Ascending aorta (tissue), 2 donors: ENCODE measurements at regions not wholly inside any gene's neighbourhood (a gene's known extent, or its start where the extent isn't known, plus 50 kb on each side); places are given as distances from the start of the nearest gene placed in this dataset.

ENCODE experiments used
- DNase-seq, 2 donors: peaks; one replicate each; pipeline ENCODE4 v3.0.0-alpha.2; 2019; ENCODE audit warnings: low spot score in 2 of 2
- H3K27ac ChIP-seq, 2 donors: fragments of 200-600 bp; sonication (generic); one replicate each; pipeline ENCODE4 v1.5.1; 2016 to 2017; ENCODE audit warnings: mild to moderate bottlenecking in 1 of 2
- H3K27me3 ChIP-seq: fragments of 200-600 bp; sonication (generic); one replicate; pipeline ENCODE4 v1.5.1; 2017
- H3K36me3 ChIP-seq, 2 donors: fragments of 200-600 bp; sonication (generic); one replicate each; pipeline ENCODE4 v1.5.1; 2016
- H3K4me1 ChIP-seq, 2 donors: fragments of 200-600 bp; sonication (generic); one replicate each; pipeline ENCODE4 v1.5.1; 2016 to 2017; ENCODE audit warnings: mild to moderate bottlenecking in 1 of 2
- H3K4me3 ChIP-seq, 2 donors: fragments of 200-600 bp; sonication (generic); one replicate each; pipeline ENCODE4 v1.5.1; 2016 to 2017; ENCODE audit warnings: mild to moderate bottlenecking in 1 of 2
- H3K9me3 ChIP-seq, 2 donors: fragments of 200-600 bp; sonication (generic); one replicate each; pipeline ENCODE4 v1.5.1; 2016
- CTCF ChIP-seq, 3 experiments: fragments of 200-600 bp in 2 of 3; fragments of 450-650 bp in 1 of 3; sonication (generic) in 2 of 3; IDR thresholded peaks; one replicate each; pipeline ENCODE4 v1.5.1; 2016 to 2019; ENCODE audit warnings: antibody characterized with exemption in 3 of 3, mild to moderate bottlenecking in 1 of 3, moderate library complexity in 1 of 3
- intact Hi-C: fragments of 100-400 bp; cut with DNase I; formaldehyde crosslinking; loops from one replicate; pipeline ENCODE4 v1.15.1; 2023

GRCh38 chr2:122094557-122094956, 339.1 kb downstream of the TSN start:
- DNase-seq = no peak
- Histone ChIP-seq H3K27me3 (no peaks in the 10 kb centered on the region), H3K4me3 (no peak overlapping the region), H3K9me3 (no peaks in the 10 kb centered on the region), H3K4me1 (no peaks in the 10 kb centered on the region), H3K36me3 (no peaks in the 10 kb centered on the region), H3K27ac (no peak overlapping the region)
- TF ChIP-seq CTCF (IDR thresholded peaks at IDR 0.05) = no peak
- intact Hi-C loops = no loop called here

GRCh38 chr2:122096761-122097160, 341.3 kb downstream of the TSN start:
- no peak for DNase-seq
- no peaks in the 10 kb centered on the region for H3K9me3 ChIP-seq
- no peaks in the 10 kb centered on the region for H3K27me3 ChIP-seq
- no peaks in the 10 kb centered on the region for H3K4me1 ChIP-seq
- no peaks in the 10 kb centered on the region for H3K36me3 ChIP-seq
- no peak overlapping the region for H3K4me3 ChIP-seq
- TF ChIP-seq CTCF (IDR thresholded peaks at IDR 0.05) = no peak
- intact Hi-C loops = no loop called here
- H3K27ac ChIP-seq = no peak overlapping the region

- no peak overlapping the region for H3K27ac ChIP-seq
- no peak for TF ChIP-seq CTCF (IDR thresholded peaks at IDR 0.05)
- no peak overlapping the region for H3K4me3 ChIP-seq
- no peaks in the 10 kb centered on the region for H3K4me1 ChIP-seq
- no peaks in the 10 kb centered on the region for H3K27me3 ChIP-seq
- H3K36me3 ChIP-seq = no peaks in the 10 kb centered on the region
- H3K9me3 ChIP-seq = no peaks in the 10 kb centered on the region
- DNase-seq = no peak
- intact Hi-C loops = no loop called here
Observed at GRCh38 chr2:122098306-122098705, 342.9 kb downstream of the TSN start.

- Histone ChIP-seq H3K4me1 (no peaks in the 10 kb centered on the region), H3K27ac (no peak overlapping the region), H3K36me3 (no peaks in the 10 kb centered on the region), H3K27me3 (no peaks in the 10 kb centered on the region), H3K4me3 (no peak overlapping the region), H3K9me3 (no peaks in the 10 kb centered on the region)
- TF ChIP-seq CTCF (IDR thresholded peaks at IDR 0.05) = no peak
- no peak for DNase-seq
- intact Hi-C loops = no loop called here
Observed at GRCh38 chr2:122100346-122100745, 344.9 kb downstream of the TSN start.

GRCh38 chr2:122100756-122101155, 345.3 kb downstream of the TSN start:
- DNase-seq = no peak
- Histone ChIP-seq H3K4me1 (no peaks in the 10 kb centered on the region), H3K36me3 (no peaks in the 10 kb centered on the region), H3K27me3 (no peaks in the 10 kb centered on the region), H3K27ac (no peak overlapping the region), H3K9me3 (no peaks in the 10 kb centered on the region), H3K4me3 (no peak overlapping the region)
- intact Hi-C loops = no loop called here
- TF ChIP-seq CTCF (IDR thresholded peaks at IDR 0.05) = no peak

GRCh38 chr2:122101319-122101718, 345.9 kb downstream of the TSN start:
- no peak for DNase-seq
- no peak for TF ChIP-seq CTCF (IDR thresholded peaks at IDR 0.05)
- Histone ChIP-seq H3K9me3 (no peaks in the 10 kb centered on the region), H3K27me3 (no peaks in the 10 kb centered on the region), H3K4me3 (no peak overlapping the region), H3K27ac (no peak overlapping the region), H3K36me3 (no peaks in the 10 kb centered on the region), H3K4me1 (no peaks in the 10 kb centered on the region)
- intact Hi-C loops = no loop called here
